Activated B cell treated with CpG ODN at 0.5 μM for 24 hours (primary cell): ENCODE measurements at regions not wholly inside any gene's neighbourhood (a gene's known extent, or its start where the extent isn't known, plus 50 kb on each side); places are given as distances from the start of the nearest gene placed in this dataset.
"Not testable (repeated sequence)": the region's sequence is repeated elsewhere in the genome, so short reads cannot be mapped to it uniquely, and the experiment has no call there.

ENCODE experiments used
- ATAC-seq: fragments of 200-7000 bp; cut with Tn5 transposase; one replicate; pipeline ENCODE4 v1.10.0; 2021; ENCODE audit warnings: low read depth, mild to moderate bottlenecking, moderate library complexity
- CTCF ChIA-PET: fragments of 350-600 bp; sonication (Branson Sonifier 250); formaldehyde crosslinking; loops from one replicate; lab custom pipeline; 2021; ENCODE audit warnings: antibody characterized with exemption; lab: Charles Lee
- POLR2A ChIA-PET: fragments of 350-600 bp; sonication (Branson Sonifier 250); formaldehyde crosslinking; loops from one replicate; lab custom pipeline; 2021; ENCODE audit warnings: antibody characterized with exemption; lab: Charles Lee
- DNase-seq: peaks from one replicate; pipeline ENCODE4 v3.0.0; 2022
- H3K27ac Mint-ChIP-seq: one replicate; pipeline ENCODE4 v1.8.0; 2020; ENCODE audit warnings: mixed read lengths
- H3K27me3 Mint-ChIP-seq: one replicate; pipeline ENCODE4 v1.8.0; 2021; ENCODE audit warnings: mixed read lengths
- H3K36me3 Mint-ChIP-seq: one replicate; pipeline ENCODE4 v1.8.0; 2021; ENCODE audit warnings: low read depth, mixed read lengths
- H3K4me1 Mint-ChIP-seq: one replicate; pipeline ENCODE4 v1.8.0; 2021; ENCODE audit warnings: mixed read lengths
- H3K4me3 Mint-ChIP-seq: one replicate; pipeline ENCODE4 v1.8.0; 2020; ENCODE audit warnings: mild to moderate bottlenecking, mixed read lengths
- H3K9me3 Mint-ChIP-seq: one replicate; pipeline ENCODE4 v1.8.0; 2020; ENCODE audit warnings: mixed read lengths
- intact Hi-C: fragments of 100-400 bp; cut with micrococcal nuclease; formaldehyde crosslinking; loops from one replicate; pipeline ENCODE4 v1.15.1; 2024
- TF ChIP-seq, protein P1 (sequence below): fragments of 200-600 bp; IDR thresholded peaks from one replicate; pipeline ENCODE4 v1.8.0; 2022; ENCODE audit warnings: antibody characterized with exemption, mild to moderate bottlenecking

DNA sequence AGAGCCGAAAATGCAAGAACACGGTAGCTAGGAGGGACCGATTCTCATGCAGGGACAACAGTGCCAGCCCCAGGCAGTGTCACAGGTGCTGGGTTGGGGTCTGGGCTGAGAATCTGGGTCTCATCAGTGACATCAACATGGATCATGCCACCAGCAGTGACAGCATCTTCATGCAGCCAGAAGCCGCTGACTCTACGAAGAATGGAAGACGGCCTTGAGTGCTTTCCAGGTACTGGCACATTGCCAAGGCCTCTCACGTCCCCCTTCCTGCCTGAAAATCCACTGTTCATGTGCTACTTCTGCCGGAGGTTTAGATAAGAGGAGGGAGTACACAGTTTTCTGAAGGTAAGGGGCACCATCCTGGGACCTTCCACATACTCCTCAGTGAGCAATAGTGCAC, 141.1 kb upstream of the FOXQ1 start:
- H3K27ac Mint-ChIP-seq = no peak overlapping the region
- no peak for ATAC-seq
- peaks cover 2% of the 10 kb centered on the region for H3K9me3 Mint-ChIP-seq
- ChIA-PET POLR2A (no interaction called here), CTCF (no interaction called here)
- no peak overlapping the region for H3K4me3 Mint-ChIP-seq
- TF ChIP-seq, protein P1, sequence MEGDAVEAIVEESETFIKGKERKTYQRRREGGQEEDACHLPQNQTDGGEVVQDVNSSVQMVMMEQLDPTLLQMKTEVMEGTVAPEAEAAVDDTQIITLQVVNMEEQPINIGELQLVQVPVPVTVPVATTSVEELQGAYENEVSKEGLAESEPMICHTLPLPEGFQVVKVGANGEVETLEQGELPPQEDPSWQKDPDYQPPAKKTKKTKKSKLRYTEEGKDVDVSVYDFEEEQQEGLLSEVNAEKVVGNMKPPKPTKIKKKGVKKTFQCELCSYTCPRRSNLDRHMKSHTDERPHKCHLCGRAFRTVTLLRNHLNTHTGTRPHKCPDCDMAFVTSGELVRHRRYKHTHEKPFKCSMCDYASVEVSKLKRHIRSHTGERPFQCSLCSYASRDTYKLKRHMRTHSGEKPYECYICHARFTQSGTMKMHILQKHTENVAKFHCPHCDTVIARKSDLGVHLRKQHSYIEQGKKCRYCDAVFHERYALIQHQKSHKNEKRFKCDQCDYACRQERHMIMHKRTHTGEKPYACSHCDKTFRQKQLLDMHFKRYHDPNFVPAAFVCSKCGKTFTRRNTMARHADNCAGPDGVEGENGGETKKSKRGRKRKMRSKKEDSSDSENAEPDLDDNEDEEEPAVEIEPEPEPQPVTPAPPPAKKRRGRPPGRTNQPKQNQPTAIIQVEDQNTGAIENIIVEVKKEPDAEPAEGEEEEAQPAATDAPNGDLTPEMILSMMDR = no peak
- intact Hi-C loops = no loop called here
- H3K4me1 Mint-ChIP-seq = no peaks in the 10 kb centered on the region
- H3K27me3 Mint-ChIP-seq = peaks cover 3% of the 10 kb centered on the region
- no peaks in the 10 kb centered on the region for H3K36me3 Mint-ChIP-seq
- DNase-seq = no peak

DNA sequence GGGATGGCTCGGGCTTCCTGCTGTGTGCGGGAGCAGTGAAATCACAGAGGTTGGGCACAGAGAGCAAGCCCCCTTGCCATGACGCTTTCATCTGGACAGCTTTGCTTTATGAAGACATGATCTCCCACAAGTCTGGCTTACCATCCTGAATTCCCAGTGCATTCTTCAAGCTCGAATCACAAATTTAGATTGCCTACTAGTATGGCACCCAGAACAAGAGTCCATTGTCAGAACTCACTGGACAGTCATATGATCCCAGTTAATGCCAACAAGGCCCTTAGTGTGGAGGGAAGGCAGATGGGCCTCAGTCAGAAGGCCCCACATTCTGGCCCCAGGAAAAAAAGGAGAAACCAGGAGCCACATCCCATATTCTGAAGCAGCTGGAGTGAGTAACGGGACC, 147.3 kb upstream of the FOXQ1 start:
- POLR2A ChIA-PET = no interaction called here
- CTCF ChIA-PET = no interaction called here
- no peaks in the 10 kb centered on the region for H3K4me1 Mint-ChIP-seq
- DNase-seq (no peak), ATAC-seq (no peak)
- TF ChIP-seq, protein P1 = no peak
- H3K27me3 Mint-ChIP-seq = peaks cover 8% of the 10 kb centered on the region
- H3K4me3 Mint-ChIP-seq = no peak overlapping the region
- no peaks in the 10 kb centered on the region for H3K36me3 Mint-ChIP-seq
- intact Hi-C loops = no loop called here
- H3K27ac Mint-ChIP-seq = no peak overlapping the region
- no peaks in the 10 kb centered on the region for H3K9me3 Mint-ChIP-seq

DNA sequence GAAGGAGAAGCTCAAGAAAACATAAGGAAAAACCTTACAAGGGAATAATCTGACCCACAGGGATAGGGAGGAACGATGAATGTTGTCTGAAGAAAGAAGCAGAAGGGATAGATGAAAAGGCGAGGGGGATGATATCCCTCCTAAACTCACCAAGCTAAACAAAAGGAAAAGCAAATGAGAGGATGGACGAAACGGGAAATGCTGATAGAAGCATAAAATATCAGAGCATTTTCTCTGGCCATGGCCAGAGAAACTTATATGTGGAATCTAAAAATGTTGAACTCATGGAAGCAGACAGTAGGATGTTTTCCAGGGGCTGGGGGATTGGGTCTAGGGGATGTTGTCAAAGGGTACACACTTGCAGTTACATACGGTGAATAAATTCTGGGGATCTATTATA, 148.4 kb upstream of the FOXQ1 start:
- no peaks in the 10 kb centered on the region for H3K36me3 Mint-ChIP-seq
- ATAC-seq = no peak
- POLR2A ChIA-PET = no interaction called here
- DNase-seq = no peak
- no peak overlapping the region for H3K4me3 Mint-ChIP-seq
- H3K9me3 Mint-ChIP-seq = no peaks in the 10 kb centered on the region
- intact Hi-C loops = no loop called here
- TF ChIP-seq, protein P1 = no peak
- no peaks in the 10 kb centered on the region for H3K4me1 Mint-ChIP-seq
- CTCF ChIA-PET = no interaction called here
- no peak overlapping the region for H3K27ac Mint-ChIP-seq
- peaks cover 5% of the 10 kb centered on the region for H3K27me3 Mint-ChIP-seq

DNA sequence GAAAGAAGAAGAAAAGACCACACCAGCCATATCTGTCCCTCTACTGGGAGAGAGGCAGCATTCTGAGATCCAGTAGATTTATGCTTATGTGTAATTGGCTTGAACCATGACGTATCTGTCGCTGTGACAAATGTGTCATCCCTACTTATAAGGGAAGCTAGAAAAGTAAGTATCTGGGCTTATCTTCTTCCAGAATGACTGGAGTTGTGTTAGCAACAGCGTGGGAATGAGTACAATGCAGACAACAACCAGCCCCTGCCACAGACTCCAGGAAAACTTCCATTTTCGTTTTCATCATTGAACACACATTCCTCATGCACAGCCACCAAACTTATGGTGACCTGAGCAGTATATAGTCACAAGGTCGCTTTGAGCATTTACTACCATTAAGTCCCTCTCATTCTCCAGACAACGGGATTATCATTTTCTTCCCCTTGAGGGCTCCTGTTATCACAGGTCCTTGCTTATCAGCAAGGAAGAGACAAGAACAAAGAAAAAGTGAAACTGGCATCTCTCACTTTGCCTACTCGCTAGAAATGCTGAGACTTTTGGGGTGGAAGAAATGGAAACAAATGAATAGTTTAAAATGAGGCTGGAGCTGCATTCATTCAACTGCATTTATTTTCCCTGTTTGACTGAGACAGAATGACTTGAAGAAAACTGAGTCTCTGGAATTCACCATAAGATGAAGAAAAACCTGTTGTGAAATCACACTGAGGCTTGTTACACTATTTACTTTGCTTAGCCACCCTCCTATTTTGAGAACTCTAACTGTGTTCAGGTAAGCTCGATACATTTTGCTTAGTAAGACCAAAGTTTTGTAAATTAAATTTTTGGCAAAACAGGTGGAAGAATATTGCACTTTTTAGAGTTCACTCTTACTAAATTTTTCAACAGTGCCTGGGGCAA, 149.3 kb upstream of the FOXQ1 start:
- ATAC-seq = no peak
- Mint-ChIP-seq H3K4me3 (no peak overlapping the region), H3K27ac (no peak overlapping the region), H3K4me1 (no peaks in the 10 kb centered on the region), H3K9me3 (no peaks in the 10 kb centered on the region), H3K27me3 (peaks cover 5% of the 10 kb centered on the region), H3K36me3 (no peaks in the 10 kb centered on the region)
- ChIA-PET POLR2A (no interaction called here), CTCF (no interaction called here)
- TF ChIP-seq, protein P1 = no peak
- intact Hi-C loops = no loop called here
- no peak for DNase-seq

DNA sequence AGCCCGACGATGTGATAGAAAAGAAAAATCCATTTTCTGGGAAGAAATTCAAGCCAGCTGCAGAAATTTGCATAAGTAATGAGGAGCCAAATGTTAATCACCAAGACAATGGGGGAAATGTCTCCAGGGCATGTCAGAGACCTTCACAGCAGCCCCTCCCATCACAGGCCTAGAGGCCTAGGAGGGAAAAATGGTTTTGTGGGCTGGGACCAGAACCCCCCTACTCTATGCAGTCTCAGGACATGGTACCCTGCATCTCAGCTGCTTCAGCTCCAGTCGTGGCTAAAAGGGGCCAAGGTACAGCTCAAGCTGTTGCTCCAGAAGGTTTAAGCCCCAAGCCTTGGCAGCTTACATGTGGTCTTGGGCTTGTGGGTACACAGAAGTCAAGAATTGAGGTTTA, 155.5 kb upstream of the FOXQ1 start:
- H3K4me3 Mint-ChIP-seq, H3K4me1 Mint-ChIP-seq, H3K9me3 Mint-ChIP-seq, intact Hi-C loops, CTCF ChIA-PET, H3K27ac Mint-ChIP-seq, POLR2A ChIA-PET, H3K27me3 Mint-ChIP-seq, ATAC-seq, H3K36me3 Mint-ChIP-seq, DNase-seq: not testable (repeated sequence)
